ENCODE measurements at regions not wholly inside any gene's neighbourhood (a gene's known extent, or its start where the extent isn't known, plus 50 kb on each side); places are given as distances from the start of the nearest gene placed in this dataset.

GRCh38 chr14:49427117-49427516, 159.1 kb downstream of the RPS29 start:
- Histone ChIP-seq H3K9me3 (no peaks in the 10 kb centered on the region), H3K36me3 (no peaks in the 10 kb centered on the region), H3K27me3 (no peaks in the 10 kb centered on the region), H3K4me3 (no peak overlapping the region), H3K4me1 (no peaks in the 10 kb centered on the region), H3K27ac (no peak overlapping the region)
- ATAC-seq (no peak), DNase-seq (no peak)
- intact Hi-C loops (cut with DNase I) = no loop called here
- 49% methylated on average over 7 of the region's 8 CpGs for WGBS (ENCODE audit: insufficient coverage, low coverage, low lambda C conversion rate, missing lambda C conversion rate)
- TF ChIP-seq POLR2A (IDR thresholded peaks at IDR 0.05) = no peak
- TF ChIP-seq, protein P1, sequence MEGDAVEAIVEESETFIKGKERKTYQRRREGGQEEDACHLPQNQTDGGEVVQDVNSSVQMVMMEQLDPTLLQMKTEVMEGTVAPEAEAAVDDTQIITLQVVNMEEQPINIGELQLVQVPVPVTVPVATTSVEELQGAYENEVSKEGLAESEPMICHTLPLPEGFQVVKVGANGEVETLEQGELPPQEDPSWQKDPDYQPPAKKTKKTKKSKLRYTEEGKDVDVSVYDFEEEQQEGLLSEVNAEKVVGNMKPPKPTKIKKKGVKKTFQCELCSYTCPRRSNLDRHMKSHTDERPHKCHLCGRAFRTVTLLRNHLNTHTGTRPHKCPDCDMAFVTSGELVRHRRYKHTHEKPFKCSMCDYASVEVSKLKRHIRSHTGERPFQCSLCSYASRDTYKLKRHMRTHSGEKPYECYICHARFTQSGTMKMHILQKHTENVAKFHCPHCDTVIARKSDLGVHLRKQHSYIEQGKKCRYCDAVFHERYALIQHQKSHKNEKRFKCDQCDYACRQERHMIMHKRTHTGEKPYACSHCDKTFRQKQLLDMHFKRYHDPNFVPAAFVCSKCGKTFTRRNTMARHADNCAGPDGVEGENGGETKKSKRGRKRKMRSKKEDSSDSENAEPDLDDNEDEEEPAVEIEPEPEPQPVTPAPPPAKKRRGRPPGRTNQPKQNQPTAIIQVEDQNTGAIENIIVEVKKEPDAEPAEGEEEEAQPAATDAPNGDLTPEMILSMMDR (IDR thresholded peaks at IDR 0.05) = no peak

DNA sequence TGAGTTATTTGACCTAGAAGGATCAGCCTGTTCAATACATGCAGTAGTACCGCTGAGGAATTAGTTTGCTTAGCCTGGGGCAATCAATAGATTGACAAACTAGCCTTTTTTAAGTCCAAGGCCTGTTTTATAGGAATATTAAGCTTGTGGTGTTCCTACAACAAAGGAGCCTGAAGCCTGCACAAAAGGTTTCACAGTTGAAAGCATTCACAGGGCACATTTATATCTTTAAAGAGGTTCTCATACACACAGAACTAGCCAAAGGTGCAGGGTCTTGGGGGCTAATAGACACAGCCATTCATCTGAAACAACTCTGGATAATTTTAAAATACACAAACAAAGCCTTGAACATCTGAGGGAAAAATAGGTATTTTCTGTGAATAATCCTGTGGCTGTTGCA, 160.3 kb downstream of the RPS29 start:
- Histone ChIP-seq H3K4me3 (no peak overlapping the region), H3K4me1 (no peaks in the 10 kb centered on the region), H3K36me3 (no peaks in the 10 kb centered on the region), H3K27me3 (no peaks in the 10 kb centered on the region), H3K9me3 (no peaks in the 10 kb centered on the region), H3K27ac (no peak overlapping the region)
- intact Hi-C loops (cut with DNase I) = no loop called here
- DNase-seq = no peak
- TF ChIP-seq, protein P1 (IDR thresholded peaks at IDR 0.05) = no peak
- TF ChIP-seq POLR2A (IDR thresholded peaks at IDR 0.05) = no peak
- 26% methylated on average over 1 of the region's 1 CpG for WGBS (ENCODE audit: insufficient coverage, low coverage, low lambda C conversion rate, missing lambda C conversion rate)
- ATAC-seq = no peak

GRCh38 chr14:49424436-49425331, 161.5 kb downstream of the RPS29 start:
- Histone ChIP-seq H3K36me3 (no peaks in the 10 kb centered on the region), H3K27ac (no peak overlapping the region), H3K4me1 (no peaks in the 10 kb centered on the region), H3K27me3 (no peaks in the 10 kb centered on the region), H3K4me3 (no peak overlapping the region), H3K9me3 (no peaks in the 10 kb centered on the region)
- ATAC-seq (no peak), DNase-seq (no peak)
- 60% methylated on average over 4 of the region's 4 CpGs for WGBS (ENCODE audit: insufficient coverage, low coverage, low lambda C conversion rate, missing lambda C conversion rate)
- intact Hi-C loops (cut with DNase I) = no loop called here
- TF ChIP-seq POLR2A (IDR thresholded peaks at IDR 0.05) = no peak
- TF ChIP-seq, protein P1 (IDR thresholded peaks at IDR 0.05) = no peak

GRCh38 chr14:49420201-49420600, 166.0 kb downstream of the RPS29 start:
- no peaks in the 10 kb centered on the region for H3K36me3 ChIP-seq
- 81% methylated on average over 3 of the region's 3 CpGs for WGBS (ENCODE audit: insufficient coverage, low coverage, low lambda C conversion rate, missing lambda C conversion rate)
- no peaks in the 10 kb centered on the region for H3K9me3 ChIP-seq
- no peak overlapping the region for H3K27ac ChIP-seq
- ATAC-seq = no peak
- H3K27me3 ChIP-seq = no peaks in the 10 kb centered on the region
- intact Hi-C loops (cut with DNase I) = no loop called here
- no peak for DNase-seq
- no peak overlapping the region for H3K4me3 ChIP-seq
- TF ChIP-seq, protein P1 (IDR thresholded peaks at IDR 0.05) = no peak
- no peak for TF ChIP-seq POLR2A (IDR thresholded peaks at IDR 0.05)
- H3K4me1 ChIP-seq = no peaks in the 10 kb centered on the region
